ENCODE measurements at regions not wholly inside any gene's neighbourhood (a gene's known extent, or its start where the extent isn't known, plus 50 kb on each side); places are given as distances from the start of the nearest gene placed in this dataset.

DNA sequence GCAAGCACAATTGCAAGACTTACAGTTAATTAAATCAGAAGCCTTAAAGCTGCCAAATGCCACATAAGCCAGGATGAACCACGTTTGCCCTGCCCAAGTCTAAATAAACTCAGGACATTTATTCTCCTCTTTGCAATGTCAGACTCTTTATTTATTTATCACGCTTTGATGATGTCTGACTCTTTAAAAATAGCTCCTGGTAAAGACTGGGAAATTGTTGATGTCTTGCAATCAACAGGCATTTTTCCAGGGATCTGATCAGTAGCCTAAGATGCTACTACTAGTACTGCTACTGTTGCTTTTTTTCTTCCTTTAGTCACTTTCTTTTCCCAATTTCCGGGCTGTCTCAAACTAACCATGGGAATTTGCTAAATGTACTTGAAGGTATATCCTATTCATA lies 365.8 kb upstream of the MARCKS start:
- Histone ChIP-seq H3K9ac (no peak overlapping the region), H3K4me2 (no peak overlapping the region), H3K9me2 (no peaks in the 10 kb centered on the region), H3K36me3 (replicated peaks in 1 of 2; ENCODE audit: control insufficient read depth in 1 of 2, insufficient read depth in 2 of 2, low read length in 1 of 2) (no peaks in the 10 kb centered on the region), H2AFZ (ENCODE audit: low read depth) (no peak overlapping the region), H4K20me1 (ENCODE audit: insufficient read depth) (no peaks in the 10 kb centered on the region), H3K4me1 (ENCODE audit: control insufficient read depth in 1 of 2, insufficient read depth in 2 of 2, low read depth in 1 of 2, low read length in 1 of 2) (peaks cover 0 to 11% of the 10 kb centered on the region in 2 experiments; a peak in 2 of 4 replicates), H3K79me2 (ENCODE audit: insufficient read depth) (no peaks in the 10 kb centered on the region), H3K4me3 (ENCODE audit: low read depth in 2 of 2, low read length in 1 of 2) (no peak overlapping the region), H3K9me3 (no peaks in the 10 kb centered on the region), H3K27ac (ENCODE audit: low read depth in 2 of 2, low read length in 1 of 2) (no peak overlapping the region), H3F3A (replicated peaks; ENCODE audit: insufficient read depth) (peaks cover 6% of the 10 kb centered on the region), H3K27me3 (ENCODE audit: insufficient read depth) (no peaks in the 10 kb centered on the region)
- DNase-seq: no peak
- ChIA-PET POLR2A (no interaction called here), CTCF (no interaction called here)
- TF ChIP-seq TCF12 (IDR thresholded peaks at IDR 0.05): no peak
- no peak for TF ChIP-seq EZH2phosphoT487 (IDR thresholded peaks at IDR 0.05; ENCODE audit: borderline replicate concordance, low read depth)
- no peak for TF ChIP-seq GABPA (IDR thresholded peaks at IDR 0.05; ENCODE audit: low read depth)
- TF ChIP-seq FOXJ3 (CRISPR knock-in tag; IDR thresholded peaks at IDR 0.05): no peak
- TF ChIP-seq, protein P1, sequence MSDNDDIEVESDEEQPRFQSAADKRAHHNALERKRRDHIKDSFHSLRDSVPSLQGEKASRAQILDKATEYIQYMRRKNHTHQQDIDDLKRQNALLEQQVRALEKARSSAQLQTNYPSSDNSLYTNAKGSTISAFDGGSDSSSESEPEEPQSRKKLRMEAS (IDR thresholded peaks at IDR 0.05; ENCODE audit: low read depth): no peak
- no peak for TF ChIP-seq SIN3A (IDR thresholded peaks at IDR 0.05; ENCODE audit: borderline replicate concordance, low read depth, low read length)
- TF ChIP-seq, protein P2, sequence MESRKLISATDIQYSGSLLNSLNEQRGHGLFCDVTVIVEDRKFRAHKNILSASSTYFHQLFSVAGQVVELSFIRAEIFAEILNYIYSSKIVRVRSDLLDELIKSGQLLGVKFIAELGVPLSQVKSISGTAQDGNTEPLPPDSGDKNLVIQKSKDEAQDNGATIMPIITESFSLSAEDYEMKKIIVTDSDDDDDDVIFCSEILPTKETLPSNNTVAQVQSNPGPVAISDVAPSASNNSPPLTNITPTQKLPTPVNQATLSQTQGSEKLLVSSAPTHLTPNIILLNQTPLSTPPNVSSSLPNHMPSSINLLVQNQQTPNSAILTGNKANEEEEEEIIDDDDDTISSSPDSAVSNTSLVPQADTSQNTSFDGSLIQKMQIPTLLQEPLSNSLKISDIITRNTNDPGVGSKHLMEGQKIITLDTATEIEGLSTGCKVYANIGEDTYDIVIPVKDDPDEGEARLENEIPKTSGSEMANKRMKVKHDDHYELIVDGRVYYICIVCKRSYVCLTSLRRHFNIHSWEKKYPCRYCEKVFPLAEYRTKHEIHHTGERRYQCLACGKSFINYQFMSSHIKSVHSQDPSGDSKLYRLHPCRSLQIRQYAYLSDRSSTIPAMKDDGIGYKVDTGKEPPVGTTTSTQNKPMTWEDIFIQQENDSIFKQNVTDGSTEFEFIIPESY (IDR thresholded peaks at IDR 0.05; ENCODE audit: borderline replicate concordance, low read depth): no peak
- TF ChIP-seq FOXM1 (IDR thresholded peaks at IDR 0.05; ENCODE audit: low read depth): no peak
- no peak for TF ChIP-seq NRF1 (IDR thresholded peaks at IDR 0.05; ENCODE audit: low read depth, low read length)
- TF ChIP-seq JUND (IDR thresholded peaks at IDR 0.05): no peak
- 85% methylated on average over 3 of the region's 3 CpGs for WGBS (ENCODE audit: low lambda C conversion rate)

DNA sequence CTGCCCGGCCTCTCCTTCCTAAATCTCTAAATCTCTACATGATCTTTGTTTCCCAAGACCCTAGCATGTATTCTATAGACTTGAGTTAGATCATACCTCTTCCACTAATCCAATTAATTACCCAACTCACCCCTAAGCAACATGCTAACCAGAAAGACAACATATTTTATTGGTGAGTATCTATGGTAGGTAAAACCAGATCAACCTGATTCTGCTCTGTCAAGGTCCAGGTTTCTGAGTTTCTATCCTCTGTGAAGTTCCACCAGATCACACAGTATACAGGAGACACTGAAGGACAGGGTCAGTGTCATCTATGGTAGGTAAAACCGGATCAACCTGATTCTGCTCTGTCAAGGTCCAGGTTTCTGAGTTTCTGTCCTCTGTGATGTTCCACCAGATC lies 363.2 kb upstream of the MARCKS start:
- Histone ChIP-seq H4K20me1 (ENCODE audit: insufficient read depth) (no peaks in the 10 kb centered on the region), H3K4me2 (no peak overlapping the region), H3K4me3 (ENCODE audit: low read depth in 2 of 2, low read length in 1 of 2) (no peak overlapping the region), H3K9ac (no peak overlapping the region), H3K4me1 (ENCODE audit: control insufficient read depth in 1 of 2, insufficient read depth in 2 of 2, low read depth in 1 of 2, low read length in 1 of 2) (peaks cover 0 to 13% of the 10 kb centered on the region in 2 experiments; a peak in 2 of 4 replicates), H3K79me2 (ENCODE audit: insufficient read depth) (no peaks in the 10 kb centered on the region), H3F3A (replicated peaks; ENCODE audit: insufficient read depth) (peaks cover 7% of the 10 kb centered on the region), H3K9me3 (no peaks in the 10 kb centered on the region), H3K27ac (ENCODE audit: low read depth in 2 of 2, low read length in 1 of 2) (no peak overlapping the region), H3K36me3 (replicated peaks in 1 of 2; ENCODE audit: control insufficient read depth in 1 of 2, insufficient read depth in 2 of 2, low read length in 1 of 2) (no peaks in the 10 kb centered on the region), H3K9me2 (no peaks in the 10 kb centered on the region), H3K27me3 (ENCODE audit: insufficient read depth) (no peaks in the 10 kb centered on the region), H2AFZ (ENCODE audit: low read depth) (no peak overlapping the region)
- ChIA-PET CTCF (no interaction called here), POLR2A (no interaction called here)
- DNase-seq: no peak
- 66% methylated on average over 2 of the region's 2 CpGs for WGBS (ENCODE audit: low lambda C conversion rate)
- TF ChIP-seq SIN3A (IDR thresholded peaks at IDR 0.05; ENCODE audit: borderline replicate concordance, low read depth, low read length): no peak
- no peak for TF ChIP-seq MEF2A (IDR thresholded peaks at IDR 0.05; ENCODE audit: borderline replicate concordance, low read depth)
- TF ChIP-seq, protein P2 (IDR thresholded peaks at IDR 0.05; ENCODE audit: borderline replicate concordance, low read depth): no peak
- TF ChIP-seq, protein P3, sequence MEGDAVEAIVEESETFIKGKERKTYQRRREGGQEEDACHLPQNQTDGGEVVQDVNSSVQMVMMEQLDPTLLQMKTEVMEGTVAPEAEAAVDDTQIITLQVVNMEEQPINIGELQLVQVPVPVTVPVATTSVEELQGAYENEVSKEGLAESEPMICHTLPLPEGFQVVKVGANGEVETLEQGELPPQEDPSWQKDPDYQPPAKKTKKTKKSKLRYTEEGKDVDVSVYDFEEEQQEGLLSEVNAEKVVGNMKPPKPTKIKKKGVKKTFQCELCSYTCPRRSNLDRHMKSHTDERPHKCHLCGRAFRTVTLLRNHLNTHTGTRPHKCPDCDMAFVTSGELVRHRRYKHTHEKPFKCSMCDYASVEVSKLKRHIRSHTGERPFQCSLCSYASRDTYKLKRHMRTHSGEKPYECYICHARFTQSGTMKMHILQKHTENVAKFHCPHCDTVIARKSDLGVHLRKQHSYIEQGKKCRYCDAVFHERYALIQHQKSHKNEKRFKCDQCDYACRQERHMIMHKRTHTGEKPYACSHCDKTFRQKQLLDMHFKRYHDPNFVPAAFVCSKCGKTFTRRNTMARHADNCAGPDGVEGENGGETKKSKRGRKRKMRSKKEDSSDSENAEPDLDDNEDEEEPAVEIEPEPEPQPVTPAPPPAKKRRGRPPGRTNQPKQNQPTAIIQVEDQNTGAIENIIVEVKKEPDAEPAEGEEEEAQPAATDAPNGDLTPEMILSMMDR (IDR thresholded peaks at IDR 0.05): no peak
- no peak for TF ChIP-seq FOSL2 (IDR thresholded peaks at IDR 0.05; ENCODE audit: borderline replicate concordance, low read depth)
- no peak for TF ChIP-seq NFIC (IDR thresholded peaks at IDR 0.05; ENCODE audit: borderline replicate concordance)
- no peak for TF ChIP-seq FOXJ3 (CRISPR knock-in tag; IDR thresholded peaks at IDR 0.05)
- TF ChIP-seq REST (IDR thresholded peaks at IDR 0.05; ENCODE audit: low read depth, low read length): no peak
- no peak for TF ChIP-seq TAF1 (IDR thresholded peaks at IDR 0.05; ENCODE audit: borderline replicate concordance, low read depth, low read length)
- TF ChIP-seq YY1 (IDR thresholded peaks at IDR 0.05; ENCODE audit: low read depth): no peak
- TF ChIP-seq EP300 (IDR thresholded peaks at IDR 0.05; ENCODE audit: borderline replicate concordance in 1 of 2, low read depth in 1 of 2, low read length in 1 of 2): no peak
- no peak for TF ChIP-seq CHD2 (IDR thresholded peaks at IDR 0.05; ENCODE audit: low read length, partially characterized antibody)
- no peak for TF ChIP-seq ELF1 (IDR thresholded peaks at IDR 0.05)

Data from SK-N-SH (cell line).